ENCODE measurements at regions not wholly inside any gene's neighbourhood (a gene's known extent, or its start where the extent isn't known, plus 50 kb on each side); places are given as distances from the start of the nearest gene placed in this dataset.

DNA sequence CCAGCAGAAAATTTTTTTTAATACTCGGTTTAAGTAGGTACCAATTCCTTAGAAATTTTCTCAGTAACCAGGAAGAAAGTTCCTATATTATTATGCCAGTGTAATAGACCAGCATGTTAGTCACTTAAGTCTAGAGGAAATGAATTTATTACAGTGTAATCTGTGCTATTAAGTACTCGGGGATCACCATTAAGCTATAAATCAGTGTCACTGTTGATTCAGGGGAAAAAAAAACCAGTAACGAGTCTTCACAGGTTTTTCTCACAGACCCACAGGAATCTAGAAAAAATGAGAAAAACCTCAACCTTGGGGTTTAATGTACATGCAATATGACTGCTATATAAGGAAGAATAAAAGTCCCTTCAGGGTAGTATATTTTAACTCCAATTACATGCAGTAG lies 138.3 kb upstream of the IL1RAPL2 start:
- intact Hi-C loops (cut with DNase I) = no loop called here
- Histone ChIP-seq H3K9me3 (no peaks in the 10 kb centered on the region), H3K27ac (no peak overlapping the region), H3K36me3 (no peaks in the 10 kb centered on the region), H3K4me3 (no peak overlapping the region), H3K4me1 (no peaks in the 10 kb centered on the region), H3K27me3 (peaks cover 0 to 15% (median 7%) of the 10 kb centered on the region in 4 donors)
- WGBS, 2 donors = 38 to 59% methylated on average over 3 of the region's 3 CpGs
- FAIRE-seq (no peak), ATAC-seq (no peak), DNase-seq (no peak)
- TF ChIP-seq, protein P1, sequence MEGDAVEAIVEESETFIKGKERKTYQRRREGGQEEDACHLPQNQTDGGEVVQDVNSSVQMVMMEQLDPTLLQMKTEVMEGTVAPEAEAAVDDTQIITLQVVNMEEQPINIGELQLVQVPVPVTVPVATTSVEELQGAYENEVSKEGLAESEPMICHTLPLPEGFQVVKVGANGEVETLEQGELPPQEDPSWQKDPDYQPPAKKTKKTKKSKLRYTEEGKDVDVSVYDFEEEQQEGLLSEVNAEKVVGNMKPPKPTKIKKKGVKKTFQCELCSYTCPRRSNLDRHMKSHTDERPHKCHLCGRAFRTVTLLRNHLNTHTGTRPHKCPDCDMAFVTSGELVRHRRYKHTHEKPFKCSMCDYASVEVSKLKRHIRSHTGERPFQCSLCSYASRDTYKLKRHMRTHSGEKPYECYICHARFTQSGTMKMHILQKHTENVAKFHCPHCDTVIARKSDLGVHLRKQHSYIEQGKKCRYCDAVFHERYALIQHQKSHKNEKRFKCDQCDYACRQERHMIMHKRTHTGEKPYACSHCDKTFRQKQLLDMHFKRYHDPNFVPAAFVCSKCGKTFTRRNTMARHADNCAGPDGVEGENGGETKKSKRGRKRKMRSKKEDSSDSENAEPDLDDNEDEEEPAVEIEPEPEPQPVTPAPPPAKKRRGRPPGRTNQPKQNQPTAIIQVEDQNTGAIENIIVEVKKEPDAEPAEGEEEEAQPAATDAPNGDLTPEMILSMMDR (IDR thresholded peaks at IDR 0.05) = no peak

DNA sequence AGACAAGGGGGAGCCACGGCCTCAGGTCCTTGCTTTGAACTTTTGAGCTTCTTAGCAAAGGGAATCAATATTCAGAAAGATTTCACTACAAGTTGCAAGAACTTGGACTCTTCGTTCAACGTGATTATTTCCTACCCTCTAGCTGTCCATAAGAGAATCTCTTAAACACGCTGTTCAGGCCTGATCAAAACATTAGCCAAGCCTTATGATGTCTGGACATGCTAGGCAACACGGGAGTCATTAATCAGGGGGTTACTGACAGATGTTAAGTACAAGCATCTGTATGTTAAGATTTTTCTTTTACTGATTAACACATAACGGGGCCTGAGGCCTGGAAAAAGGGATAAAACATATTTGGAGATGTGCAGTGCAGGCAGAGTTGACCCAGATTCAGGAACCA lies 138.9 kb upstream of the IL1RAPL2 start:
- Histone ChIP-seq H3K27ac (no peak overlapping the region), H3K36me3 (no peaks in the 10 kb centered on the region), H3K27me3 (peaks cover 0 to 15% (median 7%) of the 10 kb centered on the region in 4 donors), H3K4me3 (no peak overlapping the region), H3K9me3 (no peaks in the 10 kb centered on the region), H3K4me1 (no peaks in the 10 kb centered on the region)
- ATAC-seq (no peak), FAIRE-seq (no peak), DNase-seq (no peak)
- TF ChIP-seq, protein P1 (IDR thresholded peaks at IDR 0.05) = no peak
- intact Hi-C loops (cut with DNase I) = no loop called here
- 27 to 51% methylated on average over 6 of the region's 6 CpGs for WGBS, 2 donors

DNA sequence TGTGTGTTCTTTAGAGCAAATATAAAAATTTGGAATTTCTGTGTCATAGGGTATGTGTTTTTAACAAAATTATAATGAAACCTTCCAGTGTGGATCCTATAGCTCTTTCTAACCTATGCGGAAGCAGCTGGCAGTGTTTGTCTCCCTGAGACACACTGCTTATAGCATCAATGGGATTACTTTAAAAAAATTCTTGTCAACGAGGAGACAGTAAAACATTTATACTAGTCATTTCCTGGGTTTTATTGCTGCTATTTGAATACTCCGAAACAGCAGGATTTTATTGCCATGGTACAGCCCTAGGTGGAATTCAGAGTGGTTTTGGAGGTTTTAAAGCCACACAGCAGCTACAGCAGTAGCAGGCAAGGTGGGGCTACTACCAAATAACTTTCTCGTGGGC lies 145.1 kb upstream of the IL1RAPL2 start:
- H3K9me3 ChIP-seq = no peaks in the 10 kb centered on the region
- intact Hi-C loops (cut with DNase I) = no loop called here
- no peak for ATAC-seq
- H3K4me1 ChIP-seq = no peaks in the 10 kb centered on the region
- H3K36me3 ChIP-seq = no peaks in the 10 kb centered on the region
- peak; percentile 86 for FAIRE-seq
- DNase-seq = no peak
- TF ChIP-seq, protein P1 (IDR thresholded peaks at IDR 0.05) = no peak
- H3K27me3 ChIP-seq = peaks cover 0 to 3% (median 0%) of the 10 kb centered on the region in 4 donors
- 57 to 61% methylated on average over 4 of the region's 4 CpGs for WGBS, 2 donors
- no peak overlapping the region for H3K27ac ChIP-seq
- no peak overlapping the region for H3K4me3 ChIP-seq

DNA sequence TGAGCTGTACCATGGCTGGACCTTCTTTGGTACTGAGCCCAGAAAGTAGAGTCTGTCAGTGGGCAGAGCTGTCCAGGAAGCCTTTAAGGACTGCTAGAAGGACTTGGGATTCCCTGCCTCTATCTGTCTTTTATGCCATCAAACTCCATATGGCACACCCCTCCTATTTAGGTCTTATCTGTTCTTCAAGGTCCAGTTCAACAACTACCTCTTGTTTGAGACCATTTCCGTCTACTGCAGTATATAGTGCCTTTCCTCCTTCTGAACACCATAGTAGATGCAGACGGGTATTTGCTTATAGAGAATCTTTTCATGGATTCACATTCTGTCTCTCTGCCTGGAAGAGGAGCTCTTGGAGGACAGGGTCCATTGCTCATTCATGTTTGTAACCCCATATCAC lies 146.1 kb upstream of the IL1RAPL2 start:
- no peak for FAIRE-seq
- TF ChIP-seq, protein P1 (IDR thresholded peaks at IDR 0.05) = no peak
- H3K27me3 ChIP-seq = peaks cover 0 to 3% (median 0%) of the 10 kb centered on the region in 4 donors
- H3K36me3 ChIP-seq = no peaks in the 10 kb centered on the region
- no peak overlapping the region for H3K27ac ChIP-seq
- no peak overlapping the region for H3K4me3 ChIP-seq
- intact Hi-C loops (cut with DNase I) = no loop called here
- 33 to 34% methylated on average over 2 of the region's 2 CpGs for WGBS, 2 donors
- no peaks in the 10 kb centered on the region for H3K4me1 ChIP-seq
- no peaks in the 10 kb centered on the region for H3K9me3 ChIP-seq
- no peak for ATAC-seq
- no peak for DNase-seq

DNA sequence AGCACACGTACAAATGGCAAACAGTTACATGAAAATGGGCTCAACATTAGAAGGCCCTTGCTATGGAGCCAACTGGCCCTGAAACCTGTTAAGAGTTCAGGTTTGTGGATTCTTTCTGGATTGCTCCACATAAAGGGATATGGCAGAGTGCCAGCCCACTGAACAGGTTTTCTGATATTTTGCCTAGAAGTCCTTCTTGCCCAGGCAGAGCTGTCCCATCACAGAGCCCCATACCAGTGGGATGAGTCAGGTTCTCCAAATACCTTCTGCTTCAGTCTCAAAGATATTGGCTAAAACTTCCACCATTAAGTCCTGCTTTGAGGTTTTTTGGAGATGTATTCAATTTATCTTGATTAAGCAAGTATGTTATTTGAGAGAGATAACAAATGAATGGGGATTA lies 146.8 kb upstream of the IL1RAPL2 start:
- ATAC-seq = no peak
- Histone ChIP-seq H3K9me3 (no peaks in the 10 kb centered on the region), H3K4me1 (no peaks in the 10 kb centered on the region), H3K27ac (no peak overlapping the region), H3K27me3 (peaks cover 0 to 3% (median 0%) of the 10 kb centered on the region in 4 donors), H3K36me3 (no peaks in the 10 kb centered on the region), H3K4me3 (no peak overlapping the region)
- FAIRE-seq = no peak
- intact Hi-C loops (cut with DNase I) = no loop called here
- DNase-seq = no peak
- 50 to 63% methylated on average over 1 of the region's 1 CpG for WGBS, 2 donors
- TF ChIP-seq, protein P1 (IDR thresholded peaks at IDR 0.05) = no peak

Data from pancreas (tissue), 10 donors.